ENCODE measurements at regions not wholly inside any gene's neighbourhood (a gene's known extent, or its start where the extent isn't known, plus 50 kb on each side); places are given as distances from the start of the nearest gene placed in this dataset.

- no peak for TF ChIP-seq EP300 (IDR thresholded peaks at IDR 0.05)
- no peak for TF ChIP-seq POLR2AphosphoS5 (IDR thresholded peaks at IDR 0.05)
- TF ChIP-seq POLR2A (IDR thresholded peaks at IDR 0.05): no peak
- TF ChIP-seq CTCF (IDR thresholded peaks at IDR 0.05): no peak
- Histone ChIP-seq H3K9me3 (no peaks in the 10 kb centered on the region), H3K36me3 (no peaks in the 10 kb centered on the region), H3K27me3 (no peaks in the 10 kb centered on the region), H3K4me1 (no peaks in the 10 kb centered on the region), H3K4me3 (no peak overlapping the region), H3K27ac (no peak overlapping the region)
- 73 to 75% methylated on average over 2 of the region's 2 CpGs for WGBS, 2 donors
- no peak for DNase-seq
- intact Hi-C loops (cut with DNase I): no loop called here
Observed at GRCh38 chr5:103889500-103890209, 327.1 kb upstream of the NUDT12 start.

- TF ChIP-seq POLR2AphosphoS5 (IDR thresholded peaks at IDR 0.05): no peak
- no peak for TF ChIP-seq CTCF (IDR thresholded peaks at IDR 0.05)
- TF ChIP-seq POLR2A (IDR thresholded peaks at IDR 0.05): no peak
- TF ChIP-seq EP300 (IDR thresholded peaks at IDR 0.05): no peak
- no peak for DNase-seq
- no peak overlapping the region for H3K4me3 ChIP-seq
- intact Hi-C loops (cut with DNase I): no loop called here
- H3K36me3 ChIP-seq: no peaks in the 10 kb centered on the region
- H3K27ac ChIP-seq: no peak overlapping the region
- H3K9me3 ChIP-seq: no peaks in the 10 kb centered on the region
- no peaks in the 10 kb centered on the region for H3K27me3 ChIP-seq
- 82 to 87% methylated on average over 3 of the region's 3 CpGs for WGBS, 2 donors
- H3K4me1 ChIP-seq: no peaks in the 10 kb centered on the region
Observed at GRCh38 chr5:103886826-103887225, 324.2 kb upstream of the NUDT12 start.

GRCh38 chr5:103883143-103883542 lies 320.6 kb upstream of the NUDT12 start:
- H3K4me1 ChIP-seq: no peaks in the 10 kb centered on the region
- DNase-seq: no peak
- no peak overlapping the region for H3K4me3 ChIP-seq
- TF ChIP-seq CTCF (IDR thresholded peaks at IDR 0.05): no peak
- no peak for TF ChIP-seq EP300 (IDR thresholded peaks at IDR 0.05)
- no peak for TF ChIP-seq POLR2AphosphoS5 (IDR thresholded peaks at IDR 0.05)
- TF ChIP-seq POLR2A (IDR thresholded peaks at IDR 0.05): no peak
- H3K9me3 ChIP-seq: no peaks in the 10 kb centered on the region
- H3K27ac ChIP-seq: no peak overlapping the region
- intact Hi-C loops (cut with DNase I): no loop called here
- H3K27me3 ChIP-seq: no peaks in the 10 kb centered on the region
- WGBS, 2 donors: 88 to 95% methylated on average over 1 of the region's 1 CpG
- no peaks in the 10 kb centered on the region for H3K36me3 ChIP-seq

GRCh38 chr5:103881560-103881959 lies 319.0 kb upstream of the NUDT12 start:
- Histone ChIP-seq H3K4me1 (no peaks in the 10 kb centered on the region), H3K36me3 (no peaks in the 10 kb centered on the region), H3K27ac (no peak overlapping the region), H3K4me3 (no peak overlapping the region), H3K9me3 (no peaks in the 10 kb centered on the region), H3K27me3 (no peaks in the 10 kb centered on the region)
- 93 to 94% methylated on average over 1 of the region's 1 CpG for WGBS, 2 donors
- TF ChIP-seq EP300 (IDR thresholded peaks at IDR 0.05) (no peak), CTCF (IDR thresholded peaks at IDR 0.05) (no peak), POLR2A (IDR thresholded peaks at IDR 0.05) (no peak), POLR2AphosphoS5 (IDR thresholded peaks at IDR 0.05) (no peak)
- intact Hi-C loops (cut with DNase I): no loop called here
- no peak for DNase-seq

Measured in sigmoid colon (tissue), 6 donors.